C4-2B (cell line): ENCODE measurements at regions not wholly inside any gene's neighbourhood (a gene's known extent, or its start where the extent isn't known, plus 50 kb on each side); places are given as distances from the start of the nearest gene placed in this dataset.

Source experiments
- CTCF ChIP-seq: fragments of 450-650 bp; conservative IDR thresholded peaks from 2 replicates; pipeline ENCODE4 v1.5.1; 2017; ENCODE audit warnings: mild to moderate bottlenecking
- ZFX ChIP-seq: fragments of 450-650 bp; IDR thresholded peaks from 2 replicates; pipeline ENCODE4 v1.6.1; 2017

- TF ChIP-seq CTCF (no peak), ZFX (no peak)
These were observed 174.5 kb downstream of the INHBB start for GRCh38 chr2:120520454-120520853.
